ENCODE measurements at regions not wholly inside any gene's neighbourhood (a gene's known extent, or its start where the extent isn't known, plus 50 kb on each side); places are given as distances from the start of the nearest gene placed in this dataset.

DNA sequence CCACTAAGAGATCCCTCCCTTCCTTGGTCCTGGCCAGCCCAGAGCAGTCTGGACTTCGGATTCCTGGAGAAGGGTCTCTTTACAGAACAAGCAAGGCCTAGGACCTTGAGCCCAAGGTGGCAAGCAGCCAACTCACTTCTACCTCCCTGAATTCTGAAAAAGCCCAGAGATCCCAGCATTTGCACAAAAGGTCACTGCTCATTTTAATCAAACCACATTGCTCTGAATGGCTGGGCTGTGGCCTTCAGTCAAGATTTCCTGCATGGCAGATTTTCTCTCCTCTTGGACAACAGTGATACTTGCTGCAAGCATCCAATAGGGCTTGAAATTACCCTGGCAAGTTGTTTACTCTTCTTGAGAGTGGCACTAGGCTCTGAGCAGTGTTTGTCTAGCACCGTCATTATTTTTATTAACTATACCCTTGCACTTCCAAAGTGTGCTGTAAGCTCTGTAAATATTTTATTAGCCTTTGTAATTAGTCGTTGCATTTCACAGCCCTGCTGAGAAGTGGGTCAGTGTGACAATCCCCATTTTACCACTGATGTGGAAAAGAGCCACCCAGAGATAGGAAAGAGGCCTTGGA lies 274.7 kb upstream of the CTNNB1 start (continued):
- TF ChIP-seq PHF8 (conservative IDR thresholded peaks at IDR 0.05; ENCODE audit: low read depth, low read length) (no peak), EGR1 (IDR thresholded peaks at IDR 0.05; ENCODE audit: borderline replicate concordance, low read depth, low read length) (no peak), EZH2 (IDR thresholded peaks at IDR 0.05; ENCODE audit: low read depth, low read length, severe bottlenecking) (no peak), SRF (IDR thresholded peaks at IDR 0.05; ENCODE audit: low read depth, low read length) (no peak), KDM4A (IDR thresholded peaks at IDR 0.05; ENCODE audit: low read depth, low read length, severe bottlenecking) (no peak)
- TF ChIP-seq, protein P1, sequence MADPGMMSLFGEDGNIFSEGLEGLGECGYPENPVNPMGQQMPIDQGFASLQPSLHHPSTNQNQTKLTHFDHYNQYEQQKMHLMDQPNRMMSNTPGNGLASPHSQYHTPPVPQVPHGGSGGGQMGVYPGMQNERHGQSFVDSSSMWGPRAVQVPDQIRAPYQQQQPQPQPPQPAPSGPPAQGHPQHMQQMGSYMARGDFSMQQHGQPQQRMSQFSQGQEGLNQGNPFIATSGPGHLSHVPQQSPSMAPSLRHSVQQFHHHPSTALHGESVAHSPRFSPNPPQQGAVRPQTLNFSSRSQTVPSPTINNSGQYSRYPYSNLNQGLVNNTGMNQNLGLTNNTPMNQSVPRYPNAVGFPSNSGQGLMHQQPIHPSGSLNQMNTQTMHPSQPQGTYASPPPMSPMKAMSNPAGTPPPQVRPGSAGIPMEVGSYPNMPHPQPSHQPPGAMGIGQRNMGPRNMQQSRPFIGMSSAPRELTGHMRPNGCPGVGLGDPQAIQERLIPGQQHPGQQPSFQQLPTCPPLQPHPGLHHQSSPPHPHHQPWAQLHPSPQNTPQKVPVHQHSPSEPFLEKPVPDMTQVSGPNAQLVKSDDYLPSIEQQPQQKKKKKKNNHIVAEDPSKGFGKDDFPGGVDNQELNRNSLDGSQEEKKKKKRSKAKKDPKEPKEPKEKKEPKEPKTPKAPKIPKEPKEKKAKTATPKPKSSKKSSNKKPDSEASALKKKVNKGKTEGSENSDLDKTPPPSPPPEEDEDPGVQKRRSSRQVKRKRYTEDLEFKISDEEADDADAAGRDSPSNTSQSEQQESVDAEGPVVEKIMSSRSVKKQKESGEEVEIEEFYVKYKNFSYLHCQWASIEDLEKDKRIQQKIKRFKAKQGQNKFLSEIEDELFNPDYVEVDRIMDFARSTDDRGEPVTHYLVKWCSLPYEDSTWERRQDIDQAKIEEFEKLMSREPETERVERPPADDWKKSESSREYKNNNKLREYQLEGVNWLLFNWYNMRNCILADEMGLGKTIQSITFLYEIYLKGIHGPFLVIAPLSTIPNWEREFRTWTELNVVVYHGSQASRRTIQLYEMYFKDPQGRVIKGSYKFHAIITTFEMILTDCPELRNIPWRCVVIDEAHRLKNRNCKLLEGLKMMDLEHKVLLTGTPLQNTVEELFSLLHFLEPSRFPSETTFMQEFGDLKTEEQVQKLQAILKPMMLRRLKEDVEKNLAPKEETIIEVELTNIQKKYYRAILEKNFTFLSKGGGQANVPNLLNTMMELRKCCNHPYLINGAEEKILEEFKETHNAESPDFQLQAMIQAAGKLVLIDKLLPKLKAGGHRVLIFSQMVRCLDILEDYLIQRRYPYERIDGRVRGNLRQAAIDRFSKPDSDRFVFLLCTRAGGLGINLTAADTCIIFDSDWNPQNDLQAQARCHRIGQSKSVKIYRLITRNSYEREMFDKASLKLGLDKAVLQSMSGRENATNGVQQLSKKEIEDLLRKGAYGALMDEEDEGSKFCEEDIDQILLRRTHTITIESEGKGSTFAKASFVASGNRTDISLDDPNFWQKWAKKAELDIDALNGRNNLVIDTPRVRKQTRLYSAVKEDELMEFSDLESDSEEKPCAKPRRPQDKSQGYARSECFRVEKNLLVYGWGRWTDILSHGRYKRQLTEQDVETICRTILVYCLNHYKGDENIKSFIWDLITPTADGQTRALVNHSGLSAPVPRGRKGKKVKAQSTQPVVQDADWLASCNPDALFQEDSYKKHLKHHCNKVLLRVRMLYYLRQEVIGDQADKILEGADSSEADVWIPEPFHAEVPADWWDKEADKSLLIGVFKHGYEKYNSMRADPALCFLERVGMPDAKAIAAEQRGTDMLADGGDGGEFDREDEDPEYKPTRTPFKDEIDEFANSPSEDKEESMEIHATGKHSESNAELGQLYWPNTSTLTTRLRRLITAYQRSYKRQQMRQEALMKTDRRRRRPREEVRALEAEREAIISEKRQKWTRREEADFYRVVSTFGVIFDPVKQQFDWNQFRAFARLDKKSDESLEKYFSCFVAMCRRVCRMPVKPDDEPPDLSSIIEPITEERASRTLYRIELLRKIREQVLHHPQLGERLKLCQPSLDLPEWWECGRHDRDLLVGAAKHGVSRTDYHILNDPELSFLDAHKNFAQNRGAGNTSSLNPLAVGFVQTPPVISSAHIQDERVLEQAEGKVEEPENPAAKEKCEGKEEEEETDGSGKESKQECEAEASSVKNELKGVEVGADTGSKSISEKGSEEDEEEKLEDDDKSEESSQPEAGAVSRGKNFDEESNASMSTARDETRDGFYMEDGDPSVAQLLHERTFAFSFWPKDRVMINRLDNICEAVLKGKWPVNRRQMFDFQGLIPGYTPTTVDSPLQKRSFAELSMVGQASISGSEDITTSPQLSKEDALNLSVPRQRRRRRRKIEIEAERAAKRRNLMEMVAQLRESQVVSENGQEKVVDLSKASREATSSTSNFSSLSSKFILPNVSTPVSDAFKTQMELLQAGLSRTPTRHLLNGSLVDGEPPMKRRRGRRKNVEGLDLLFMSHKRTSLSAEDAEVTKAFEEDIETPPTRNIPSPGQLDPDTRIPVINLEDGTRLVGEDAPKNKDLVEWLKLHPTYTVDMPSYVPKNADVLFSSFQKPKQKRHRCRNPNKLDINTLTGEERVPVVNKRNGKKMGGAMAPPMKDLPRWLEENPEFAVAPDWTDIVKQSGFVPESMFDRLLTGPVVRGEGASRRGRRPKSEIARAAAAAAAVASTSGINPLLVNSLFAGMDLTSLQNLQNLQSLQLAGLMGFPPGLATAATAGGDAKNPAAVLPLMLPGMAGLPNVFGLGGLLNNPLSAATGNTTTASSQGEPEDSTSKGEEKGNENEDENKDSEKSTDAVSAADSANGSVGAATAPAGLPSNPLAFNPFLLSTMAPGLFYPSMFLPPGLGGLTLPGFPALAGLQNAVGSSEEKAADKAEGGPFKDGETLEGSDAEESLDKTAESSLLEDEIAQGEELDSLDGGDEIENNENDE (IDR thresholded peaks at IDR 0.05; ENCODE audit: insufficient replicate concordance, low read length): no peak
